ENCODE measurements at regions not wholly inside any gene's neighbourhood (a gene's known extent, or its start where the extent isn't known, plus 50 kb on each side); places are given as distances from the start of the nearest gene placed in this dataset.
A peak's percentile ranks its signal among the peaks of the same experiment; 100 is the strongest.

DNA sequence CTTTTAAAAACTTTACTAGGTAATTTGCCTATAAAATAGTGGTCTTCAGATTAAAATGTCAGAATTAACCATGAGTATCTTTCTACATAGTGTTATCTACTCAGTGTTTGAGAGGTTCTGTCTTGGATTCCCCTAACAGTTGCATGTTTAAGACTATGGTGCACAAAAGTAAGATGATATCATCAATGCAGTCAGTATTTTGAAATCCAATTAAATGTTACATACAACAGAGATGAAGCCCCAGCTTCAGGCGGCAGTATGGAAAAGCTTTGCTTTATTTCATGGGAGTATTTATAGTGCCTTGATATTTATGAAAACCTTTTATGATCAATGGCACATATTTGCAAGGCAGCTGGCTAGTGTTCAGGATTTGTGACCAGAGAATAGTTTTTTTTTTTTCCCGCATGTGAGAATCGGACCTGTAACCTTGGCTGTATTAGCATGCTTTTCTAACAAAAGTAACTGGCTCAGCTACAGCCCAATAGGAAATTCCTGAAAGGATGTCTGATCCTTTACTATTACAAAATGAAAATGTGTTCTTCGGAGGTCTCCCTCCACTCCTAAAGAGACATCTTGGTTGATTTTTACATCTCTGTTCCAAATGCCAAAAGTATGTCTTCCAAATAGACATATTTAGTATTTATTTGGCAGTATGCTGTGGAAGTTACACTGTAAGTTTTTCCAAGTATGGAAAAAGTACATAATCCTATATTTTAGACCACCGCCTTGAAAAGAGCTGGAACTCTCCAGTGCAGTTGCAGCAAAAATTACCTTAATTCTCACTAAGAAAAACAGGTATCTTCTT lies 319.3 kb upstream of the UBE2E3 start:
- no peaks in the 10 kb centered on the region for H3K9me3 Mint-ChIP-seq (ENCODE audit: unreplicated experiment)
- H3K27me3 Mint-ChIP-seq (ENCODE audit: unreplicated experiment), result no peaks in the 10 kb centered on the region
- DNase-seq (ENCODE audit: extremely low spot score, unreplicated experiment), result no peak
- TF ChIP-seq, protein P1, sequence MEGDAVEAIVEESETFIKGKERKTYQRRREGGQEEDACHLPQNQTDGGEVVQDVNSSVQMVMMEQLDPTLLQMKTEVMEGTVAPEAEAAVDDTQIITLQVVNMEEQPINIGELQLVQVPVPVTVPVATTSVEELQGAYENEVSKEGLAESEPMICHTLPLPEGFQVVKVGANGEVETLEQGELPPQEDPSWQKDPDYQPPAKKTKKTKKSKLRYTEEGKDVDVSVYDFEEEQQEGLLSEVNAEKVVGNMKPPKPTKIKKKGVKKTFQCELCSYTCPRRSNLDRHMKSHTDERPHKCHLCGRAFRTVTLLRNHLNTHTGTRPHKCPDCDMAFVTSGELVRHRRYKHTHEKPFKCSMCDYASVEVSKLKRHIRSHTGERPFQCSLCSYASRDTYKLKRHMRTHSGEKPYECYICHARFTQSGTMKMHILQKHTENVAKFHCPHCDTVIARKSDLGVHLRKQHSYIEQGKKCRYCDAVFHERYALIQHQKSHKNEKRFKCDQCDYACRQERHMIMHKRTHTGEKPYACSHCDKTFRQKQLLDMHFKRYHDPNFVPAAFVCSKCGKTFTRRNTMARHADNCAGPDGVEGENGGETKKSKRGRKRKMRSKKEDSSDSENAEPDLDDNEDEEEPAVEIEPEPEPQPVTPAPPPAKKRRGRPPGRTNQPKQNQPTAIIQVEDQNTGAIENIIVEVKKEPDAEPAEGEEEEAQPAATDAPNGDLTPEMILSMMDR (IDR thresholded peaks at IDR 0.05), result no peak
- no peak overlapping the region for H3K4me3 Mint-ChIP-seq (ENCODE audit: unreplicated experiment)
- H3K27ac Mint-ChIP-seq (ENCODE audit: unreplicated experiment), result no peak overlapping the region
- H3K36me3 Mint-ChIP-seq (ENCODE audit: unreplicated experiment), result no peaks in the 10 kb centered on the region
- H3K4me1 Mint-ChIP-seq (ENCODE audit: unreplicated experiment), result peaks cover 10% of the 10 kb centered on the region

DNA sequence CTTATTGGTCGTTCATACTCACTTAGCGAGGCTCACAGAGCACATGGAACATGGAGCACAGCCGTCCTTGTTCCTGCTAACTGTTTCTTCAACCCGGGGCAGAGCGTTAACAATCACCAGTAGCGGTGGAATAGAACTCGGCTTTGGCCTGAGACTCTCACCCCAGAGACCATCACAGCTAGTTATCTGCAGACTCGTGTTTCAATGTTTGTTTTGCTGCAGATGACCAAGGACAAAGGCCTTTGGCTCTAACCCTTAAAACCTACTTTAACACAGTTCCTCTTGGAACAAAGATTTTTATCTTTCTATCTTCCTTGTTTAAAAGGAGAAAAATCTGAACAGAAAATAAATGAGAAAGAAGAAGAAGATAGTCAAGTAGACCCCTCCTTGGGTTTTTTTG lies 320.2 kb upstream of the UBE2E3 start:
- Mint-ChIP-seq H3K27ac (ENCODE audit: unreplicated experiment) (no peak overlapping the region), H3K36me3 (ENCODE audit: unreplicated experiment) (no peaks in the 10 kb centered on the region), H3K4me1 (ENCODE audit: unreplicated experiment) (peaks cover 10% of the 10 kb centered on the region), H3K9me3 (ENCODE audit: unreplicated experiment) (no peaks in the 10 kb centered on the region), H3K27me3 (ENCODE audit: unreplicated experiment) (no peaks in the 10 kb centered on the region), H3K4me3 (ENCODE audit: unreplicated experiment) (no peak overlapping the region)
- TF ChIP-seq, protein P1 (IDR thresholded peaks at IDR 0.05), result no peak
- DNase-seq (ENCODE audit: extremely low spot score, unreplicated experiment), result no peak

DNA sequence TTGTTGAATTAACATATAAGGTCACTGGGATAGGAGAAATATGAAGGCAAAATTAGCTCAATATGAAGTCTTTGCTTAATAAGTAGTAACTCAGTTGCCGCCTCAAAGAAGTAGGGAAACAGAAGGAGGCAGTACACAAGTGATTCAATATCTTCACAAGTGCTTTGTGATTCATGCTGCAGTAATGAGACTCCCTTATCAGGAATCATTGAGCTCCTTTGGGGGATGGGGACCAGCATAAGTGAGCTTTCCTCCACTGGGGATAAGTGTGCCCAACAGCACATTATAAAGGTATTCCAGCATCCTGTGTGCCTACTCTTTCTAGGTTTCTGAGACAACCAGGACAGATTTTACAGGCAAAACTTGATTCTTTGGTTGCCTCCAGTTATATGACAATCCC lies 323.4 kb upstream of the UBE2E3 start:
- H3K9me3 Mint-ChIP-seq (ENCODE audit: unreplicated experiment), result no peaks in the 10 kb centered on the region
- no peak for DNase-seq (ENCODE audit: extremely low spot score, unreplicated experiment)
- TF ChIP-seq, protein P1 (IDR thresholded peaks at IDR 0.05), result no peak
- no peaks in the 10 kb centered on the region for H3K27me3 Mint-ChIP-seq (ENCODE audit: unreplicated experiment)
- peaks cover 3% of the 10 kb centered on the region for H3K4me1 Mint-ChIP-seq (ENCODE audit: unreplicated experiment)
- no peak overlapping the region for H3K27ac Mint-ChIP-seq (ENCODE audit: unreplicated experiment)
- H3K36me3 Mint-ChIP-seq (ENCODE audit: unreplicated experiment), result no peaks in the 10 kb centered on the region
- H3K4me3 Mint-ChIP-seq (ENCODE audit: unreplicated experiment), result no peak overlapping the region

DNA sequence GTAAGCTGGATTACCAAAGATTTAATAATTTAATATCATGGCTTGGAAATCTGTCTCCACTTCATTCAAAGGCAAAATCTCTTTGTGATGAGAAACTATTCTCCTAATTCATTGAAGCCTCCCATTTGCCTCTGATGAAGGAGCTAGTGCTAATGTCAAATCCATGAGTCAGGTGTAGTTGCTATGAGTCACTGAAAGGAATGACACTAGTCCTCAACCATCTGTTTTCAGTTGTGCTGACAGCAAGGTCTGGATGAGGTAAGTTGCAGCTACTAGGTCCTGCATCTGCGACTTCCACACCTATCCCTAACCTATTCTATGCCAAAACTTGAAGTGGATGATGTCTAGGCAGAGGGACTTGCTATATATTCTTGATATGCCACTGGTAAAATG lies 324.0 kb upstream of the UBE2E3 start:
- Mint-ChIP-seq H3K4me1 (ENCODE audit: unreplicated experiment) (peaks cover 3% of the 10 kb centered on the region), H3K27me3 (ENCODE audit: unreplicated experiment) (no peaks in the 10 kb centered on the region), H3K9me3 (ENCODE audit: unreplicated experiment) (no peaks in the 10 kb centered on the region), H3K36me3 (ENCODE audit: unreplicated experiment) (no peaks in the 10 kb centered on the region), H3K4me3 (ENCODE audit: unreplicated experiment) (no peak overlapping the region), H3K27ac (ENCODE audit: unreplicated experiment) (no peak overlapping the region)
- no peak for DNase-seq (ENCODE audit: extremely low spot score, unreplicated experiment)
- TF ChIP-seq, protein P1 (IDR thresholded peaks at IDR 0.05), result no peak

DNA sequence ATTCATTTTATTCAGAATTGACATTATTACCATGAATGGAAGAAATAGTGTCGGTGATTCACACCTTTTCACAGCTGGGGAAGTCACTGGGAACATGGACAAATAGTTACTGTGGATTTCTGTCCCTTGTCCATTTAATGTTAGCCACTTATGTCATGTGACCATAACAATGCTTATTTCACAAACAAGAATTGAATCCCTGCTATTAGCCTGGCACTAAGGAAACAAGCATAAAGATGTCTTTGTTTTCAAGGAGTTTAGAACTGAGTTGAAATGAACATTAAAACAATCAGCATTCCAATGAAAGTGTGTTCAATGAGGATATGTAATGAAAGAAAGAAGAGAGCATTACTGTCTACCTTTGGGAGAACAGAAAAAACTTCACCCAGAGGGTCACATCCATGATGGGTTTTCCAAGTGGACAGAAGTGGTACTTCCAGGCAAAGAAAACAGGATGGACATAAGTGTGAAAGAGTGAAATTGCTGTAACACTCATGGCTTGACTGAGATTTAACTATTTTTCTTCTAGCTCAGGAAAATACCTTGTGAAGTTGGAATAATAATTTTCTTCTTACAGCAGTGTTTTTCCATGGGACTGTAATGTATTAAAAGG lies 324.5 kb upstream of the UBE2E3 start:
- TF ChIP-seq, protein P1 (IDR thresholded peaks at IDR 0.05), result peak; percentile 21
- H3K27ac Mint-ChIP-seq (ENCODE audit: unreplicated experiment), result no peak overlapping the region
- no peaks in the 10 kb centered on the region for H3K9me3 Mint-ChIP-seq (ENCODE audit: unreplicated experiment)
- no peak overlapping the region for H3K4me3 Mint-ChIP-seq (ENCODE audit: unreplicated experiment)
- DNase-seq (ENCODE audit: extremely low spot score, unreplicated experiment), result no peak
- H3K4me1 Mint-ChIP-seq (ENCODE audit: unreplicated experiment), result peaks cover 3% of the 10 kb centered on the region
- H3K36me3 Mint-ChIP-seq (ENCODE audit: unreplicated experiment), result no peaks in the 10 kb centered on the region
- H3K27me3 Mint-ChIP-seq (ENCODE audit: unreplicated experiment), result no peaks in the 10 kb centered on the region

Measured in osteocyte (in vitro differentiated cells).